ENCODE measurements at regions not wholly inside any gene's neighbourhood (a gene's known extent, or its start where the extent isn't known, plus 50 kb on each side); places are given as distances from the start of the nearest gene placed in this dataset.

DNA sequence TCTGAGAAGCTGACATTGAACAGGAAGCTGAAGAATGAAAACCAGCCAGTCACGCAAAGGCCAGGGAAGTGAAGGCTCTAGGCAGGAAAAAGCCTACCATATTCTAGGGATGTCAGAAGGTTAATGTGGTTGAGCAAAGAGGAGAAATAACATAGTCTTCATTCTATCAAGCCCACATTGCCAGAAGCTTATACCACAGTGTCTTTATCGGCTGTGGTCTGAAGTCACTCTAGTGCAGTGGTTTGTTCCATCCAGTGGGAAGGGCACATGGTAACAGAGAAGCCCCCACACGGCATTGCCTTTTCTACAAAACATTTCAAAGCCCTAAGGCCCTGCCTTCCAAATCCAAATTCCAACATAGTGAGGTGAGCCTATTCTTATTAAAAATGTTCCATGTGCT, 311.3 kb downstream of the TNS1 start:
- DNase-seq (ENCODE audit: low read depth), result no peak

DNA sequence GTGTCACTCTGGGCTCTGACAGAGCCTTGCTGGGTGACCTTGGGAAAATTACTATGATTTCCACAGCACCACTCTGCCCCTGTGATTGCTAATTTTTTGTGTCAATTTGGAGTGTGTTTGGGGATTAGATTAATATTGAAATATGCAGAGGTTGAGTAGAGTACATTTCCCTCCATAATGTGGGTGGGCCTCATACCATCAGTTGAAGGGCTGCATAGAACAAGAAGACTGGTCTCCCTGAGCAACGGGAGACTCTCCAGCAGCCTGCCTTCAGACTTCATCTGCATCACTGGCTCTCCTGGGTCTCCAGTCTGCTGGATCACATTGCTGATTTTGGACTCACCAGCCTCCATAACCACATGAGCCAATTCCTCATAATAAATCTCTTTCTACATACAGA, 313.7 kb downstream of the TNS1 start:
- DNase-seq (ENCODE audit: low read depth), result no peak

GRCh38 chr2:217688494-217688893, 314.3 kb downstream of the TNS1 start:
- DNase-seq (ENCODE audit: low read depth), result no peak

- DNase-seq (ENCODE audit: low read depth), result no peak
These were observed 315.0 kb downstream of the TNS1 start for GRCh38 chr2:217687771-217688170.

DNA sequence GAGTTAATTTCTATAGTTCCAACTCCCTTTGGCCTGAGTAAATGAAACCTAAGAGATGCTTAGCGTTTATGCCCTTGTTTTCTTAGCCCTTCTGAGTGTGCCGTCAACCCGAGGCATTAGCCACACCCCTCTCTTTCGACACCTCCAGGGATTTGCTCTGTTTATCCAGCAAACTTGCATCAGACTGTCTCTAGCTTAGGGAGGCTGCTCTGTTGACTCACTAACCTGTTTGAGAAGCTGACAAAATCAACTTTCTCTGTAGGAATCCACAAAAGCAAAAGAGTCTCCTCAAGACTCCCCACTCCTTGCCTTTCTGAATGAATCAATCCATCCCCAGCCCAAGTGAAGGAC, 317.6 kb downstream of the TNS1 start:
- DNase-seq (ENCODE audit: low read depth), result no peak

GRCh38 chr2:217684431-217685254, 318.2 kb downstream of the TNS1 start:
- DNase-seq (ENCODE audit: low read depth), result no peak

DNA sequence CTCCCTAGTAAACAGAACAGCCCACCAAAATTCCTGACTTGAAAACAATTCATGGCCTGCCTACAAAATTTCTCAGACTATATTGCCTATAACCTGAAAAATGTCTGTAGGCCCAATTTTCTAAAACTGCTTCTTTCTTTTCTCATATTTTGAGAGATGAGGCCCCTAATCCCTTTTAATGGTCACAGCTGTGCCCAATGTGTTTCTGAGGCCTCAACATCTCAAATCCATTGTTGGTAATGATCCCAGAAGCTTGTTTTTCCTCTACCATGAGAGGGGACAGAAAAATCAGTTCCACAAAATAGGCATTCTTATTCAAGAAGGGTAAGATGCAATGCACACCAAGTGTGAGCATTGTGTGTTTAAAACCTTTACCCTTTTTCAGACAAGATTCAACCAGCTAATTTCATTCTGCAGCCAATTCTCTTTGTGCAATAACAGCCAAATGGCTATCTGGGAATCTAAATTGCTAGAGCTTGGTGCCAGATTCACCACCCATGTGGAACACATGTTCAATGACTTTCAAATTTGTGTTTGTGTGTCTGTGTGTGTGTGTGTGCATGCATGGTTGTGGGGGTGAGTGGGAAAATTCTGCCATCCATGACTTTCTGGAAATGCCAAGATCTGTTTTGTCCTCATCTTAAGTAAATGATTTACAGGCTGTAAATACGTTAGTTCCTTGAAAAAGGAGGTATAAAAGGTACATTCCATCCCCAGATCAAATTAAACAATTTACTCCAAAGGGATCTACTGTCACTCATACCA, 319.5 kb downstream of the TNS1 start:
- DNase-seq (ENCODE audit: low read depth), result no peak

GRCh38 chr2:217681791-217682190, 321.0 kb downstream of the TNS1 start:
- DNase-seq (ENCODE audit: low read depth), result no peak

GRCh38 chr2:217680381-217680780, 322.4 kb downstream of the TNS1 start:
- no peak for DNase-seq (ENCODE audit: low read depth)

DNA sequence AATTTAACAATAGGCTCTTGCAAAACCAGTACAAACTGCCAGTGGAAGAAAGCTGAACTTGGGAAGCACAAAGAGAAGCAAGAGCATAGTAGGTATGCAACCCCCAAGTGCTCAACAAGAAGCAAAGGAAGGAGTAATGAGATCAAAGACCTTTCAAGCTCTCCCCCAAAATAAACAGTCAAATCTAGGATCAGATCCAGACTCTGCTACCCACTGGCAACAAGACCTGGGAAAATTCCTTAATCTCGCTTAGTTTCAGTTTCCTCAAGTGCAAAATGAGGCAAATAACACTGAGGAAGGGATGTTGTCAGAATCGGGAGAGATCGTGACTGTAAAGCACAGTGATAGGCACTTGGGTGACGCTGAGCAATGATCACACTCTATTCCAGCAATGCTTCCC, 329.2 kb downstream of the TNS1 start:
- DNase-seq (ENCODE audit: low read depth), result no peak

DNA sequence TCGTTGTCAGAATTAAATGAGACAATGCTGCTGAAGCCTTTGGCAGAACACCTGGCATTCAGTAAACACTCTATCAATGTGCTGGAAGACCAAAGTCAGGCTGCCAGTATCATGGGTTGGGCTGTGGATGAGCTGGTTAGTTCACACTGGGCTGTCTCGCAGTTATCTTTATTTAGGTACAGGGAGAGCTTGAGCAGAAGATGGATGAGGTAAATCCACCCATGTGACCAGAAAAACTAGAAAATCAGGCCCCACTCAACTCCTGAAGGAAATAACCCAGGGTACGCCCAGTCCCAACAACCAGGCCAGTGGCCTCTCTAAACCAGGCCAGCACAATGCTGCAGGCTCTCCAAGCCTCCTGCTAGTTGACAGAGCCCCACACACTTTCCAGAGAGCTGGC, 330.3 kb downstream of the TNS1 start:
- DNase-seq (ENCODE audit: low read depth), result no peak

GRCh38 chr2:217671871-217672270, 330.9 kb downstream of the TNS1 start:
- no peak for DNase-seq (ENCODE audit: low read depth)

GRCh38 chr2:217671075-217671474, 331.7 kb downstream of the TNS1 start:
- DNase-seq (ENCODE audit: low read depth), result no peak

DNA sequence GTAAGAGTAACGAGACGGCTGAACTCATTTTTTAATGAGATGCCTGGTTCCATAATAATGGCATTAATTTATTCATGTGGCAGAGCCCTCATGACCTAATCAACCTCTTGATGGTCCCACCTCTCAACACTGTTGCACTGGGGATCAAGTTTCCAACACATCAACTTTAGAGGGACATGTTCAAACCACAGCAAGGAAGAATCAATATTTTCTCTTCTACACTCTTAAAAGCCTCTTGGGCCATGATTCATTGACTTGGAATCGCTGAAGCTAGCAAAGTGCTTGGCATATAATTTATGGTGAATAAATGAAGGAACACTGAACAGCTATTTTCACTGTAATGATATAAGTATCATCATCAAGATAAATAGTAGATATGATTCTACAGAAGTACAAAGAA, 333.0 kb downstream of the TNS1 start:
- no peak for DNase-seq (ENCODE audit: low read depth)

- DNase-seq (ENCODE audit: low read depth), result no peak
These were observed 335.3 kb downstream of the TNS1 start for GRCh38 chr2:217667512-217667911.

DNA sequence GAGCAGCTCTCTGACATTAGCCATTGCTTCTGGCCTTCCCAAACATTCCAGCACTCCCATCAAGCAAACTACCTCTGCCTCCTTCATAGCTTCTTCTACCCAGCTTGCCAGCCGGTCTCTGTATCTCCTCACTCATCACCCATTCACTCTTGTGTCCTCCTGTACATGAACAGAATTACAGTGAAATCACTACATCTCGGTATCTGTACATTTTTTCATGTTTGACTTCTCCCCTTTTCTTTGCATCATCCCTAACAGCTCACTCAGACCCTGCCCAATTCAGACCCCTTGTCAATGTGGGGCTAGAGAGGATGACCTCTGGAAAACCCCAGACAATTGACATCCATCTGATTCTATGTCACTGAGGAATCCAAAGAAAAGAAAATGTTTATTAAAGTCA, 335.8 kb downstream of the TNS1 start:
- DNase-seq (ENCODE audit: low read depth), result no peak

DNA sequence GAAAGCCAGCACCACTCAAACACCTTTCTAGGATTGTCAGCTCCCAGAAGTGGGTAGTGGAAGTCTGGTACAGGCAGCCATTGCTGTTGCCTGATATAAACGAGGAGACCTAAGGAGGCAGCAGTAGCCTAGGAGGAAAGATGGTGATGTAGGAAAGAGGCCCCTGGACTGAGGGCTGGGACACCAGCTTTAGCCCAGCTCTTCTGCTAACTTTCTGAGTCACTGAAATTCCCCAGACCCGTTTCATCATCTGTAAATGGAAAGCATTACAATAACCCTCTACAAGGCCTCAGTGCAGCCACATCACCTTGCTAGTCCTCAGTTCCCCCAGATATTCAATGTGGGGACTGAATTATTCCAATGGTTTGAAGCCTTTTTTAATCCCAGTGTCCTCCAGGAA, 336.5 kb downstream of the TNS1 start:
- no peak for DNase-seq (ENCODE audit: low read depth)

GRCh38 chr2:217664761-217665160, 338.0 kb downstream of the TNS1 start:
- no peak for DNase-seq (ENCODE audit: low read depth)

DNA sequence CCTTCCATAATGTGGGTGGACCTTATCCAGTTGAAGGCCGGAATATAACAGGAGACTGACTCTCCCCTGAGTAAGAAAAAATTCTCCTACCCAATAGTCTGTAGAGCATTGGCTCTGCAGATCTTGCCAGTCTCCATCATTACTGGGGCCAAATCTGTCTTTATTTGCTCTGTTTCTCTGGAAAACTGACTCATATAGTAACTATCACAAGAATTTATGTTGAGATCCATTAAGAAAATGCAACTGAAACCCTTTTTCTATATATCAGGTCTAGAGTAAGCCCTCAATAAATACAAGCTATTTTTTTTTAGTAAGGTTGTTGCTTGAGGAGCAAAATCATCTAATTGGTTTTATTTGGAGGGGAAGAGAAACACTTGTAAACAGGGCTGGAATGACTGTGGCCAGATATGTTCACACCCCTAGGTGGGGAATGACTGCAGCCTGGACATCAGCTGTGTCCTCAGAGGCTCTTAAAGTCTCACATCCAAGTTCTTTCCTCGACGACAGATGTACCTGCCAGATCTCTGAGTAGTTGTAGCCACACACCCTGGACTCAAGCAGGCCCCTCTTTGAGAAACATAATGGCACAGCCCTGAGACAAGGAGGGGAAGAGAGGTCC, 339.7 kb downstream of the TNS1 start:
- no peak for DNase-seq (ENCODE audit: low read depth)

GRCh38 chr2:217661378-217661777, 341.4 kb downstream of the TNS1 start:
- DNase-seq (ENCODE audit: low read depth), result no peak

GRCh38 chr2:217660423-217660822, 342.4 kb downstream of the TNS1 start:
- no peak for DNase-seq (ENCODE audit: low read depth)

- DNase-seq (ENCODE audit: low read depth), result no peak
These were observed 344.0 kb downstream of the TNS1 start for GRCh38 chr2:217658806-217659205.

GRCh38 chr2:217657252-217657651, 345.5 kb downstream of the TNS1 start:
- DNase-seq (ENCODE audit: low read depth), result no peak
